WERI-Rb-1 (cell line): ENCODE measurements at regions not wholly inside any gene's neighbourhood (a gene's known extent, or its start where the extent isn't known, plus 50 kb on each side); places are given as distances from the start of the nearest gene placed in this dataset.

ENCODE experiments used
- DNase-seq: peaks from one replicate; pipeline ENCODE4 v3.0.0-alpha.2; 2020
- H3K27ac ChIP-seq: fragments of 250-450 bp; sonication (Bioruptor Pico); 2 replicates; pipeline ENCODE4 v1.5.1; 2020; ENCODE audit warnings: mild to moderate bottlenecking, moderate library complexity
- H3K27me3 ChIP-seq: fragments of 250-450 bp; sonication (Bioruptor Pico); 2 replicates; pipeline ENCODE4 v1.5.1; 2021; ENCODE audit warnings: mild to moderate bottlenecking, low read depth, moderate library complexity; ENCODE audit not compliant: insufficient read depth, severe bottlenecking
- H3K36me3 ChIP-seq: fragments of 250-450 bp; sonication (Bioruptor Pico); 2 replicates; pipeline ENCODE4 v1.5.1; 2020; ENCODE audit warnings: mild to moderate bottlenecking, moderate library complexity
- H3K4me3 ChIP-seq: 2 replicates; pipeline ENCODE4 v1.5.1; 2011; ENCODE audit warnings: low read depth, mild to moderate bottlenecking, control low read depth, low read length
- H3K9me3 ChIP-seq: fragments of 250-450 bp; sonication (Bioruptor Pico); 2 replicates; pipeline ENCODE4 v1.5.1; 2021; ENCODE audit warnings: mild to moderate bottlenecking, moderate library complexity; ENCODE audit not compliant: severe bottlenecking
- TF ChIP-seq, protein P1 (sequence below): IDR thresholded peaks from 2 replicates; pipeline ENCODE4 v1.5.1; 2011; ENCODE audit warnings: low read depth, mild to moderate bottlenecking, control low read depth, inconsistent platforms, low read length

DNA sequence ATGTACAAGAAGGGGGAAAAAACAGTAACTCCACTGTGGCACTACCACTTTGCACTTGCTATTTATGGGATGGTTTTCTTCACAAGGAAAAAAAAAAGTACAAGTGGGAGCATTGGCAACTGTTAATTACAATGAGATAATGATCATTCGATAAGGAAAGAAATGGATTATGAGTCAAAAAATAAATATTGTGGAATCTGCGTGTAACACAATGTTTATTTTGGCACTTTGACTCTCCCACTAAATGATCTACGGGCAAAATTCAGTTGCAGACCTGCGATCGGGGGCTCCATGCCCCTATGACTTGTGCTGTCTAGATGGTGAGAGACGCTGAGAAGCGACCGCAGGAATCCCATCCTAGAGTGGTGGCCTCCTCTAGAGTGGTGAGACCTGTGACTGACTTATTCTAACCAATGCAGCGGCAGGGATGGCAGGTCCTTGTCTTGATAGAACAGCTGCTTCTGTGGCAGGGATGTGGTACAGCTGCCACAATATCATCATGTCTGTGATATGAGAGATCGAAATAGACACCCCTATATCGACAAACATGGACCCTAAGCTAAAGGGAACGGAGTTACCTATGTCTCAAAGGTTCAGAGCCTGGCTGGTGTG lies 345.0 kb upstream of the KLF6 start:
- Histone ChIP-seq H3K36me3 (no peaks in the 10 kb centered on the region), H3K4me3 (no peak overlapping the region), H3K27me3 (no peaks in the 10 kb centered on the region), H3K9me3 (no peaks in the 10 kb centered on the region), H3K27ac (no peak overlapping the region)
- TF ChIP-seq, protein P1, sequence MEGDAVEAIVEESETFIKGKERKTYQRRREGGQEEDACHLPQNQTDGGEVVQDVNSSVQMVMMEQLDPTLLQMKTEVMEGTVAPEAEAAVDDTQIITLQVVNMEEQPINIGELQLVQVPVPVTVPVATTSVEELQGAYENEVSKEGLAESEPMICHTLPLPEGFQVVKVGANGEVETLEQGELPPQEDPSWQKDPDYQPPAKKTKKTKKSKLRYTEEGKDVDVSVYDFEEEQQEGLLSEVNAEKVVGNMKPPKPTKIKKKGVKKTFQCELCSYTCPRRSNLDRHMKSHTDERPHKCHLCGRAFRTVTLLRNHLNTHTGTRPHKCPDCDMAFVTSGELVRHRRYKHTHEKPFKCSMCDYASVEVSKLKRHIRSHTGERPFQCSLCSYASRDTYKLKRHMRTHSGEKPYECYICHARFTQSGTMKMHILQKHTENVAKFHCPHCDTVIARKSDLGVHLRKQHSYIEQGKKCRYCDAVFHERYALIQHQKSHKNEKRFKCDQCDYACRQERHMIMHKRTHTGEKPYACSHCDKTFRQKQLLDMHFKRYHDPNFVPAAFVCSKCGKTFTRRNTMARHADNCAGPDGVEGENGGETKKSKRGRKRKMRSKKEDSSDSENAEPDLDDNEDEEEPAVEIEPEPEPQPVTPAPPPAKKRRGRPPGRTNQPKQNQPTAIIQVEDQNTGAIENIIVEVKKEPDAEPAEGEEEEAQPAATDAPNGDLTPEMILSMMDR, result no peak
- DNase-seq, result no peak

DNA sequence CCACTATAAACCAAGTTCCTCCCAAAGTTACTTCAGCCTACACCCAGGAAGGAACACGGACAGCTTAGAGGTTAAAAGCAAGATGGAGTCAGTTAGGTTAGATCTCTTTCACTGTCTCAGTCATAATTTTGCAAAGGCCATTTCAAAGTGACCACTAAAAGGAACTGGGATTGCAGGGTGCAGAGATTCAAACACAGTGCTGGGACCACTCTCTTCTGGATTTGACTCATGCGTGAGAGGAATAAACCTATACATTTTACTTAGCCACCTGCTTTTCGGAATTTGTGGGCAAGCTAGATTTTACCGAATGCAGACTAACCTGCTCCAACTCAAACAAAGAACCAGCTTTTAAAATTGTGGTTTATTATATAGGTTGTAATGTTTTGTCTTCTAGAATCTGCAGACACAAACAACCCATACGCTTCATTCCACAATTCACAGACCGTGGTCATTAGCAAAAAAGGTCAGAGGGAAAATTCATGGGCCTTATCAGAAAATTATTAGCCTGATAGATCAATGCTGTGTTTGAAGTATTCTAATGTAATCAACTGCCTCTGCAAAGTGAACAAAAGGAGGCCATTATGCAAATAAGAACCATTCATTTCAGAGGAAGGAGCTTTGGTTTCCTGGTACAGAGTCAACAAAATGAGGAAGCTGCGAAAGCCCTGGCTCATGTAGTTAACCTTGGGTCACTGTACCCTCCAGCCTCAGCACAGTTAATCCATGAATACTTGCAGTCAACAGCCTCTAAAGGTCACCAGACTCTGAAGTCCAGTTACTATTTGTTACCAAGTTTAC lies 342.7 kb upstream of the KLF6 start:
- Histone ChIP-seq H3K36me3 (no peaks in the 10 kb centered on the region), H3K4me3 (no peak overlapping the region), H3K9me3 (no peaks in the 10 kb centered on the region), H3K27me3 (no peaks in the 10 kb centered on the region), H3K27ac (no peak overlapping the region)
- TF ChIP-seq, protein P1, result no peak
- DNase-seq, result no peak

DNA sequence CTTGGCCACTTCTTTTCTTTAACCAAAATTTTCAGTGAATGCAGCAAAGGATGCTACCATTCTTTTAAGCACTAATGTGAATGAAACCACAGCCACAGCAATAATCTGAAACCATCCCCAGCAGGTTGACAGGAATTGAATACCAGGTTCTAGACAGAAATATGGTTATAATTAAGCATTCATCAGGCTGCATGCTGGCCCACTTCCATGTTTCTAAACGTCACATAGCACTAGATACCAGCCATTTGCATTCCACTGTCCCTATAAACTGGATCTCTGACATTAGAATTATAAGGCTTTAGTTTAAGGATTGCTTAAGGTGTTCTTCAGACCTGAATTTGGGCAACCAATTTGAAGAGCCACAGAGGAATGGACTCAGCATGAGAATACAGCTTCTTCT lies 340.8 kb upstream of the KLF6 start:
- TF ChIP-seq, protein P1, result no peak
- Histone ChIP-seq H3K27ac (no peak overlapping the region), H3K27me3 (no peaks in the 10 kb centered on the region), H3K9me3 (no peaks in the 10 kb centered on the region), H3K4me3 (no peak overlapping the region), H3K36me3 (no peaks in the 10 kb centered on the region)
- DNase-seq, result no peak

DNA sequence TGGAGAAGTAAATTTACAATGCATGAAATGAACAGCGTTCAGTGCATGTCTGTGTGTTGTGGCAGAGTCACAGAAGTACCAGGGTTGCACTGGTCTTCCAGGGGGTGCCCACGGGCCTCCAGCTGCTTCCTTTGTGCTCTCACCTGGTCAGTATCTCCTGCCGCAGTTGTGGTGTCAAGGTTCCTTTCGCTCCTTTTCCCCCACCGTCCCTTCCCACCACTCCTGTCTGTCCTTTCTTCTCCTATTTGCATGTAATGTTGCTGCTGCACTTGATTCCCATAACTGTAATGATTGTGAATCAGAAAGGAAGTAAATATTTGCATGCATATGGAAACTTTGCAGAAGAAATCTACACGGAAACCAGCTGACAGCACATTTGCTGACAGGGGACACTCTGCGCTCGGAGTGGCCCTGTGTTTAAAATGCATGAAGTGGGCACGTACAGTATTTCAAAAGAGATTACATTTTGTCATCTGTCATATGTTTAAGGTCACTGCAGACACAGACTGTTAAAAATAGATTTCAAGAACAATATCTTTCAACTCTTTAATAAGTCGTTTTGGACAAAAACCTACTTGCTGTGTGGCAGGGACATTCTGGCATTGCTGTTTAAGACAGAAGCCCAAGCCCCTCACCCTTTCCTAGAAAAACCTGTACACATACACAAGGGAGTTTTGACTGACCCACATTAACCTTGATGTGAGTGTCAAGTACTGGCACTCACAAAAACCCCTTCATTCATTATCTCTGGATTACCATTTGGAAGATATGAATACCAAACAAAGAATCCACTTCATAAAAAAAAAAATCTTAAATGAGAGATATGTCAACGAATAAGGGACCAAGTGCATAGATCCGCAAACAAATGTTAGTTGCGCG lies 336.7 kb upstream of the KLF6 start:
- TF ChIP-seq, protein P1, result no peak
- no peak overlapping the region for H3K27ac ChIP-seq
- H3K27me3 ChIP-seq, result no peaks in the 10 kb centered on the region

DNA sequence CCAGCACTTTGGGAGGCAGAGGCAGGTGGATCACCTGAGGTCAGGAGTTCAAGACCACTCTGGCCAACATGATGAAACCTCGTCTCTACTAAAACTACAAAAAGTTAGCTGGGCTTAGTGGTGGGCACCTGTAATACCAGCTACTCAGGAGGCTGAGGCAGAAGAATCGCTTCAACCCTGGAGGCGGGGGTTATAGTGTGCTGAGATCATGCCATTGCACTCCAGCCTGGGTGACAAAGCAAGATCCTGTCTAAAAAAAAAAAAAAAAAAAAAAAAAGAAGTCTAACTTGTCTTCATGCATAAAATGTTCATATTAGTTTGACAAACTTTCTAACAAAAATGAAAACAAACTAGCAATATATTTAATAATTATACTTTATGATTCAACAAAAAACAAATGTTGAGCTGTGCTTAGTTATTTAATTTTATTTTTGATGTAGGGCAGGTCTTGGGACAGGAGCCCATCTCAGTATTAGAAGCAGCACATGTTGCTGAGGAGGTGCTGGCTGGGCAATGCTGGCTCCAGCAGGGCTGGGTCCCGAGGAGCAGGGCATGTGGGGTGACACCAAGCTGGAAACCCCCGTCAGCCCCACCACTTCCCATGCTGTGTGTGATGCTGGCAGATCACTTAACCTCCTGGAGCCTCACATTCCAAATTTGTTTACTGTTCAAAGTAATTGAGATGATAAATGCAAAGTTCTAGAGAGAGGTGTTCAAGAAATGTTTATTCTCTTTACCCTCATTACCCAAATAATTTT lies 335.3 kb upstream of the KLF6 start:
- no peak for DNase-seq
- H3K27ac ChIP-seq, result no peak overlapping the region
- no peaks in the 10 kb centered on the region for H3K27me3 ChIP-seq
- TF ChIP-seq, protein P1, result no peak
- H3K9me3 ChIP-seq, result no peaks in the 10 kb centered on the region
- no peaks in the 10 kb centered on the region for H3K36me3 ChIP-seq
- no peak overlapping the region for H3K4me3 ChIP-seq

More for the DNA sequence above, 336.7 kb upstream of the KLF6 start:
- no peaks in the 10 kb centered on the region for H3K9me3 ChIP-seq
- DNase-seq, result no peak
- no peak overlapping the region for H3K4me3 ChIP-seq
- no peaks in the 10 kb centered on the region for H3K36me3 ChIP-seq
